ENCODE measurements at regions not wholly inside any gene's neighbourhood (a gene's known extent, or its start where the extent isn't known, plus 50 kb on each side); places are given as distances from the start of the nearest gene placed in this dataset.
"Not testable (repeated sequence)": the region's sequence is repeated elsewhere in the genome, so short reads cannot be mapped to it uniquely, and the experiment has no call there.

DNA sequence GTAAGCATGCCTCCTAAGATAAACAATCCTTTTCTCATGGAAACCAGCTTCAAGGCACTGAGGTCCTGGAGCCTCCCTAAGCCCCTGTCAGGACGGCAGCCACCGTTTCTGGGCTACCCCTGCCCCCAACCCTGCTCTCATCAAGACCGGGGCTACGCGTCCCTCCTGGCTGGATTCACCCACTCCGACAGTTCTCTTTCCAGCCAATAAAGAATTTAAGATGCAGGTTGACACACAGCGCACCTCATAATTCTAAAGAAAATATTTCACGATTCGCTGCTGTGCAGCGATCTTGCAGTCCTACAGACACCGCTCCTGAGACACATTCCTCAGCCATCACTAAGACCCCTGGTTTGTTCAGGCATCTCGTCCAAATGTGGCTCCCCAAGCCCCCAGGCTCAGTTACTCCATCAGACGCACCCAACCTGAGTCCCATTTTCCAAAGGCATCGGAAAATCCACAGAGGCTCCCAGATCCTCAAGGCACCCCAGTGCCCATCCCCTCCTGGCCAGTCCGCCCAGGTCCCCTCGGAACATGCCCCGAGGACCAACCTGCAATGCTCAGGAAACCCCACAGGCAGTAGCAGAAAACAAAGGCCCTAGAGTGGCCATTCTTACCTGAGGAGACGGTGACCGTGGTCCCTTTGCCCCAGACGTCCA lies 336.3 kb downstream of the TMEM121 start:
- DNase-seq: no peak

DNA sequence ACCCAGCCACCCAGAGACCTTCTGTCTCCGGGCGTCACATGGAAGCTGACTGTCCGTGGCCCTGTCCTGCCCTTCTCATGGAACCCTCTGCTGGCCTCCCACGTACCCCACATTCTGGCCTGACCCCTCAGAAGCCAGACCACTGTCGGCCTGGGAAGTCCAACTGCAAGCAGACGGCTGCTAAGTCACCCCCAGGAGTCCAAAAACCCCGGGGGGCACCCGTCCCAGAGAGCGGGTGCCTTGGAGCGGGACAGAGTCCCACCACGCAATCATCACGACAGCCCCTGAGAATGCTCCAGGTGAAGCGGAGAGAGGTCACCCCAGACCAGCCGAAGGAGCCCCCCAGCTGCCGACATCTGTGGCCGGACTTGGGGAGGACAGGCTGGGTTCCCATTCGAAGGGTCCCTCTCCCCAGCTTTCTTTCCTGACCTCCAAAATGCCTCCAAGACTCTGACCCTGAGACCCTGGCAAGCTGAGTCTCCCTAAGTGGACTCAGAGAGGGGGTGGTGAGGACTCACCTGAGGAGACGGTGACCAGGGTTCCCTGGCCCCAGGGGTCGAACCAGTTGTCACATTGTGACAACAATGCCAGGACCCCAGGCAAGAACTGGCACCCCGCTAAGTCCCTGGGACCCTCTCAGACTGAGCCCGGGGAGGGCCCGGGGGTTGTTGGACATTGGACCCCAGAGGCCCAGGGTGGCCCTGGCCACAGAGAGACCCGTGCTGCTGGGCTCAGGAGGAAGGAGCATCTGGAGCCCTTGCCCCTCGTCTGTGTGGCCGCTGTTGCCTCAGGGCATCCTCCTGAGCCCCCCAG lies 337.1 kb downstream of the TMEM121 start:
- no peak for DNase-seq

DNA sequence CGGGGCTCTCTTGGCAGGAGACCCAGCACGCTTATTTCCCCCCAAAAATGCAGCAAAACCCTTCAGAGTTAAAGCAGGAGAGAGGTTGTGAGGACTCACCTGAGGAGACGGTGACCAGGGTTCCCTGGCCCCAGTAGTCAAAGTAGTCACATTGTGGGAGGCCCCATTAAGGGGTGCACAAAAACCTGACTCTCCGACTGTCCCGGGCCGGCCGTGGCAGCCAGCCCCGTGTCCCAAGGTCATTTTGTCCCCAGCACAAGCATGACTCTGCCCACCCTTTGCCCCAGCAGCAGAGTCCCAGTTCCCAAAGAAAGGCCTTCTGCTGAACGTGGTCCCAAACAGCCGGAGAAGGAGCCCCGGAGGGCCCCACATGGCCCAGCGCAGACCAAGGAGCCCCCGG lies 337.7 kb downstream of the TMEM121 start:
- DNase-seq: no peak

DNA sequence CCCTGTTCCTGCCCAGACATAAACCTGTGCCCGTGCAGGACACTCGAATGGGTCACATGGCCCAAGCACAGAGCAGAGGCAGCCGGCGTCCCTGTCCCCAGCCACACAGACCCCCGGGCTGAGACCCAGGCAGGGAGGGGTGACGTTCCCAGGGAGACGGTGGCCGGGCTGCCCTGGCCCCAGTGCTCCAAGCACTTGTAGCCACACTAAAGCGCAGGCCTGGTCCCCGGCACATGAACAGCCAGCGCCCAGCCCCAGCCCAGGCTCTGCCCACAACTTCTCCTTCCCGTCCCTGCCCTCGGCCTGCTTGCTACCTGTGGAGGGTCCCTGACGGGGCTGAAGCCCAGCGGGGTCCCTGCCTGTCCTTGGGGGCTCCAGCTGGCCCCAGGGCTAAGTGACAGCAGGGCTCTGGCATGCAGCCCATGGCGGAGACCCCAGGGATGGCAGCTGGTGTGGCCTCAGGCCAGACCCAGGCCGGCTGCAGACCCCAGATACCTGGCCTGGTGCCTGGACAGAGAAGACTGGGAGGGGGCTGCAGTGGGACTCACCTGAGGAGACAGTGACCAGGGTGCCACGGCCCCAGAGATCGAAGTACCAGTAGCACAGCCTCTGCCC lies 338.4 kb downstream of the TMEM121 start:
- DNase-seq: no peak

DNA sequence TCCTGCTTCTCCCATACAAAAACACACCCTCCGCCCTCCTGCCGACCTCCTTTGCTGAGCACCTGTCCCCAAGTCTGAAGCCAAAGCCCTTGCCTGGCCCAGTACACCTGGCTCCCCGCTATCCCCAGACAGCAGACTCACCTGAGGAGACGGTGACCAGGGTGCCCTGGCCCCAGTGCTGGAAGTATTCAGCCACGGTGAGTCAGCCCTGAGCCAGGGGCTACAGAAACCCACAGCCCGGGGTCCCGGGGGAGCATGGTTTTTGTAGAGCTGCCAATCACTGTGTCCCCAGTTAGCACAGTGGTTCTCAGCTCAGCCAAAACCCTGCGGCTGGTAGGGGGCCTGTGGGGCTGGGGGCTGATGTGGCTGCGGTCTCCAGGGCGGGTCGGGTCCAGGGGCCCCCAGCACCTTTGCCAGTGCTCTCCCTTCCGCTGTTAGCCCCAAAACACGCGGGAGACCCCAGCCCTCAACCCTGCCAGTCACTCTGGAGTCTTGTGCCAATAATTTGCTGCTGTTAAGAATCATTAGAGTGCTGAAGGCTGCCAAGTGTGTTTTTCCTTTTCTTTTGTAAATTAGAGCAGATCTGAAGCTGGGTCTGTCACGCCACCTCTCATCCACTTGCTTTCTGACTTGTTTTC lies 339.0 kb downstream of the TMEM121 start:
- DNase-seq: no peak

DNA sequence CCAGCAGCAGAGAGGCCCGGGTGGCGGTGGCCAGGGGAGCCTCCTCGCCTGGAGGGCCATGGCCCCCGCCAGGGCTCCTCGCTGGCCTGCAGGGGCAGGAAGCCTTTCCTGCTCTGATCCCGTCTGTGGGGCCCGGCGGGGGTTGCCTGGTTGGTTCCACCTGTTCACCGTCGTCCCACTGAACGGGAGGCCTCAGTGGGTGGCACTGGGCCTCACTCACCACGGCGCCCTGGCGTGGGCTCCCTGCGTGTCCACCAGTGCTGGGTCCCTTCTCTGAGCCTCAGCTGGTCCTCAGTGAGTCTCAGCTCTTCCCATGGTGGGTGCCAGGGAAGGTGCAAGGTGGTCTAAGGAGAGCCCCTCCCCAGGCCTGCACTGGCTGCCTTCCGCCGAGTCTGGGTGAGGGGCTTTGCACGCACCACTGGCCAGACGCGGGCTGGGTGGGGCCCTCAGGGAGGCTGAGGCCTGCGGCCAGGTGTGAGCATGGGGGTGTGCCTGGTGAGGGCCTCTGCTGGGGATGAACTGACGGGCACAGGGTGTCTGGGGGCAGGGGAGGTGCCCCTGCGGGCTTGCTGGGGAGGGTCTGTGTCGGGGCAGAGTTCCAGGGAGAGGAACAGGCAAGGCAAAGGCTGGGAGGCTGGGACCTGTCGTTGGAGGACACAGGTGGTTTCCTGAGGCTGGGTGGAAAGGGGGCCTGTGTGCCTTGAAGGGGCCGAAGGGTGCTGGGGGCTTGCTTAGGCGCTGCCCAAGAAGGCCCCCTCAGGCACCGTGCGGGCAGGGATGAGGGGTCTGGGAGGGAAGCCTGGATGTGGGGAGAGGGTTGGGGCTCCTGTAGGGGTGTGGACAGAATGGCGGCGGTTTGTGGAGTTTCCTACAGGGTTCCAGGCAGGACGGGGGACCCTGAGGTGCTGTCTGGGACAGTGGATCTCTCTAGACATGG lies 339.8 kb downstream of the TMEM121 start:
- no peak for DNase-seq

DNA sequence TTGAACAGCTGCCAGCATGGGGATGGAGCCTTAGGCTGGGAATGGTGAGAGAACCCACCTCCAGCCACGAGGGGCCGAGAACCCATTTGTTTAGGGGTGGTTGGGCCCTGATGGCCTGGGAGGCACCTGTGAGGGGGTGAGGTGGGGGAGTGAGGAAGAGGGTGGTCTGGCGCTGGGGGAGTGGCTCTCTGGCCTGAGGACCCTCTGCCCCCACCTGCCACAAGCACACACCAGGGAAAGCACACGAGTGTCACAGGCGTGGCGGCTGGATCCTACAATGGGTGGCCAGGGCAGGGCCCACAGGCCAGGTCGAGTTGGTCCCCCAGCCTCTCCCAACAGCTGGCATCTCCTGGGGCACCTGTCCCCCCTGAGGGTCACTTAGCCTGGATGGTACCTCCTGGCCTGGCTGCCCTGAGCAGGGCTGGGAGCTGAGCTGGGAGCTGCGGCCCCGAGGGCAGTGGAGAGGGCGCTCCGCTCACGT lies 340.5 kb downstream of the TMEM121 start:
- DNase-seq: no peak

DNA sequence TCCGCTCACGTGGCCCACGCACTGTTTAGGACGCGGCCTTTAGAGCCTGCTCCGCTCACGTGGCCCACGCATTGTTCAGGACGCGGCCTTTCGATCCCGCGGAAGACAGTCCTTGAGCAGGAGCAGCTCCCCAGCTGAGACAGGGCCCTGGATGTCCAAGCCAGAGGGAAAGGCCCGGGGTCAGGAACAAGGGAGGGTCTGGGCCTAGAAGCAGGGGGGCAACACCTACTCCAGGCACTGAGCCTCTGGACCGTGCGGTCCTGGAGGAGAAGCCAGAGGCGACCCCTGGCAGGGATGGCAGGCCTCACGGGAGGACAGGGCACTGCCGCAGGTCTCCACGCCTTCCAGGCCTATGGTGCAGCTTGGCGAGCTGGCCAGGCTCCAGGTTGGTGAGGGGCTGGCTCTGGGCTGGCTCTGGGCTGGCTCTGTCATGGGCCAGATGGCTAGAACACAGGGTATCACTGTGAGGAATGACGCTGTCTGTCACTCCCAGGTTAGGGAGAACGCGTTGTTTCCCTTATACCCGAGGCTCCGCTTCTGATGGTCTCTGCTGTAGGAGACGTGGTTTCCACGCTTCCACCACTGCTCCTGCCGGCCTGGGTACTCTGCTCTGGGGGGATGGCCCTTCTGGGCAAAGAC lies 341.7 kb downstream of the TMEM121 start:
- DNase-seq: no peak

DNA sequence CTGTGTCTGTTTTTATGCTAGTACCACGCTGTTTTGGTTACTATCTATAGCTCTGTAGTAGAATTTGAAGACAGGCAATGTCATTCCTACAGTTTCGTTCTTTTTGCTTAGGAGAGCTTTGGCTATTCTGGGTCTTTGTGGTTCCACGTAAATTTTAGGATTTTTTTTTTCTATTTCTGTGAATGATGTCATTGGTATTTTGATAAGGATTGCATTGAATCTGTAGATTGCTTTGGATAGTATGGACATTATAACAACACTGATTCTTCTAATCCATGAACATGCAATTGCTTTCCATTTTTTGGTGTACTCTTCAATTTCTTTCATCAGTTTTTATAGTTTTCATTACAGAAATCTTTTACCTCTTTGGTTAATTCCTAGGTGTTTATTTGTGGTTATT lies 345.2 kb downstream of the TMEM121 start:
- no peak for DNase-seq

DNA sequence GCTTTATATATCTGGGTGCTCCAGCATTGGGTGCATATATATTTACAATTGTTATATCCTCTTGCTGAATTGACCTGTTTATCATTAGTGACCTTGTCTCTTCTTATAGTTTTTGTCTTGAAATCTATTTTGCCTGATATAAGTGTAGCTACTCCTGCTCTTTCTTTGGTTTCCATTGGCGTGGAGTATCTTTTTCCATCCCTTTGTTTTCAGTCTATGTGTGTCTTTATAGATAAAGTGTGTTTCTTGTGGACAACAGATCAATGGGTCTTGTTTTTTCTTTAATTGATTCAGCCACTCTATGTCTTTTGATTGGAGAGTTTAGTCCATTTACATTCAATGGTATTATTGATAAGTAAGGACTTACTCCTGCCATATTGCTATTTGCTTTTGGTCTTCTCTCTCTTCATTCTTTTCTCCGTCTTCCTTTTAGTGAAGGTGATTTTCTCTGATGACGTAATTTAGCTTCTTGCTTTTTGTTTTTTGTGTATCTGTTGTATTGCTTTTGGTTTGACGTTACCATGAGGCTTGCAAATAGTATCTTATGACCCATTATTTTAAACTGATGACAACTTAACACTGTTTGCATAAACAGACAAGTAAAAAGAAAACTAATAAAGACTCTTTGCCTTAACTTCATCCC lies 347.6 kb downstream of the TMEM121 start:
- no peak for DNase-seq

DNA sequence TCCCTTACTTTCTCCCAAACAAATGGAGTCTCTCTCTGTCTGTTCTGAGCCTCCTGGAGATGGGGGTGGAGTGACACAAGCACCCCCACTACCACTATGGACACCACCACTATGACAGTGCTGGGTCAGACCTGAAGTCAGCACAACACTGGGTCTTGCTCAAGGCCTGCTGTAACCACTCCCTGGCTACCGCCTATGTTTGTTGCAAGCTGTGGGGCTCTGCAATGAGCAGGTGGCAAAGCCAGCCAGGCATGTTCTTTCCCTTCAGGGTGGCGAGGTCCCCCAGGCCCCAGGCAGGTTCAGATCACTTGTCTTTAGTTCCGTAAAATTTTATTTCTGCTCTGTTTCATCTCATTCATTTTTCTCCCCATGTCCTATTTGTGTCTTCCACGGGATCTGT lies 349.8 kb downstream of the TMEM121 start:
- no peak for DNase-seq

DNA sequence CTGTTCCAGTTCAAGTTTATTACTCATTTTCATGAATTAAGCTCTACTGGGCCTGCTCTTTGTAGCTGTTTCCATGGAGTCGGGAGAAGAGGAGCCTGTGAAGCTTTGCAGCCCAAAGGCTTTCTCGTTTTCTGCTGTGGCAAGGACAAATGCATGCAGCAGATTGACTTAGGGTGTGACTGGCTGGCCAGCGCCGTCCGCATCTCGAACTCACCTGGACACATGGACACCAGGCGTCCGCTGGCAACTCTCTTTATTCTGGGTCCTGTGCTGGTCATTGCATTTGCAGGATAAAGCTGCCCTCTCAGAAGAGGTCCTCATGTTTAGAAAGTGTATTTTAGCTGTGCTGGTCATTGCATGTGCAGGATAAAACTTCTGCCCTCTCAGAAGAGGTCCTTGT lies 350.4 kb downstream of the TMEM121 start:
- DNase-seq: no peak

DNA sequence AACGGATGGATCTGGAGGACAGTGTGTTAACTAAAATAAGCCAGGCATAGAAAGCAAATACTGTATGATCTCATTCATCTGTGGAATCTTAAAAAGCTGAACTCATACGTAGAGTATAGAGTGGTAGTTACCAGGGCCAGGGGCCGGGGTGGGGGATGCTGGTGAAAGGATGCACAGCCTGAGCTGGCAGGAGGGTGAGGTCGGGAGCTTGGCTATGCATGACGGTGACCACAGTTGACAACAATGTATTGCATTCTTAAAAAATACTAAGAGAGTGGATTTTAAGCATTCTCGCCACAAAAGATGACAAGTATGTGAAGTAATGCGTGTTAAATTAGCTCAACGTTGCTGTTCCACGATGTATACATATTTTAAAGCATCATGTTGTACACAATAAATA lies 351.3 kb downstream of the TMEM121 start:
- DNase-seq: no peak

DNA sequence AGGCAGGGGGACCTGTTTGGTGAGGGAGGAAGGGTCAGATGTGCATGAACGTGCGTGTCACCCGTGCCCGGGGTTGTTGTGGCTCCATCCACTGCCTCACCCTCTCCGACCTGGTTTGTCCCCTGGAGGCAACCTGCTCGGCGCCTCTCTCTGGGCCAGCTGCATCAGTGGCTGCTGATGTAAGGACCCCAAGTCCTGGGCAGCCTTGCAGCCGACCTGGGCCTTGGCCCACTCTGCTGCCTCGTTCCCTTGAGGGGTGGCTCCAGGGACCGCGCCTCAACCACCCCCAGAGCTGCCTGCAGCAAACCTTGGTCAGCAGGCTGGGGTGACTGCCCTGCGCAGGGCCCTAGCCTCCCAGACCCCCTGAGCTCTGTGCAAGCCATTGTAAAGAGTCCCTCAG lies 351.7 kb downstream of the TMEM121 start:
- no peak for DNase-seq

DNA sequence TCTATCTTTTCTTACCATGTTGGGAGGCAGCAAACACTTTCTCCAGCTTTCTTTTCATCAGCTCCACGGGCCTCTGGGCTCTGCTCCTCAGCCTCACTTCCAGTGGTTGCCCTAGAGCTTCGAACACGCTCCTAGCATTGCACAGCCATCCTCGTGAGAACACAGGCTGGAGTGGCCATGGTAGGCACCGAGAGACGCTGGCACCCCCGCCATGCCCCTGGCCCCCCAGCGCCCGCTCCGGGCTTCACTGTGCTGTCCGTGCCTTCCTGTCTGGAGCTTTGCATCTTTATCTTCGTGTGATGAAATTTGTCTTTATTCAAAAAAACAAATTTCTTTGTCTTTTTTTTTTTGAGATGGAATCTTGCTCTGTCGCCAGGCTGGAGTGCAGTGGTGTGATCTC lies 352.2 kb downstream of the TMEM121 start:
- no peak for DNase-seq

DNA sequence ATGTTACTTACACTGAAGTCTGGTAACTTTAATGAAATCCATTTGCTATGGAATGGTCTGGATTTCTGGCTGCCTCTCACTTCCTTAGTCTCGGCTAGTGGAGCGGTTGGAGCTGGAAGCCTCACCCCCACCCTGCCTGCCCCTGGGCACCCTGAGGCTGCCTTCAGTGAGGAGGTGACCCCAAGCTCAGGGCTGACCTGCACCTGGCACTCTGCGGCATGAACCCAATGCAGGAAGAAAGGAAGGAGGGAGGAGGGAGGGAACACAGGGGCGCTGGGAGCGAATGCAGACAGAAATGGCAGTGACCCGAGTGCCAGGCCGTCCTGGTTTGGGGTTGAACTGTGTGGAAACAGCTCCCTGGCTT lies 353.1 kb downstream of the TMEM121 start:
- no peak for DNase-seq

DNA sequence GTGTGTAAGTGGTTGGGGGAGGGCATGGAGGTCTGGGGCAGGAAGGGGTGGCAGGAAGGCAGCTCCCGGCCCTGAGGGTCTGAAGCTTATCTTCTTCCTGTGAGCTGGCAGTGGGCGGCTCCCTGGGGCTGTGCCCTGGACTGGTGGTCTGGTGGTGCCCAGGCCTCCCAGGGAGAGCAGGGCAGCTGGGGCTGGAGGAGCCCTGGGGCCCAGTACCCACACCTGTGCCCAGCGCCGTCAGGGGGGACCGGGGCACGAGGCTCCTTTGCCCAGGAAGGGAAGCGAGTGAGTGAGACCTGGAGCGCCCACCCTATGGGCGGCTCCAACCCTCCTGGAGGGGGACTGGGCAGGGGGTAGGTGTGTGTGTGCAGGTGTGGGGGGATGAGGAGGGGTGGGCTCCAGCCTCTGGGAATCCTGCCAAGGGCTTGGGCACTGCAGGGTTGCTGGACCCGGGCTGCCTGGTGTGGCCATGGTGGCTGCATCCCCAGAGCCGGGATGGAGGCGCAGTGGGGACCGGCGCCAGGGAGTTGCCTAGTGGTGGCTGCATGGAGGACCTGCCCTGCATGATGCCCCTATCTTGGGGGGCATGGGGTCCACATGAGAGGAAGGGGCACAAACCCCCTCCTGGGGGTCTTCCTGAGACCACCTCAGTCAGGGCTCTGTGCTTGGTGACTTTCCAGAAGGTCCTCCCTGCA lies 353.6 kb downstream of the TMEM121 start:
- no peak for DNase-seq

DNA sequence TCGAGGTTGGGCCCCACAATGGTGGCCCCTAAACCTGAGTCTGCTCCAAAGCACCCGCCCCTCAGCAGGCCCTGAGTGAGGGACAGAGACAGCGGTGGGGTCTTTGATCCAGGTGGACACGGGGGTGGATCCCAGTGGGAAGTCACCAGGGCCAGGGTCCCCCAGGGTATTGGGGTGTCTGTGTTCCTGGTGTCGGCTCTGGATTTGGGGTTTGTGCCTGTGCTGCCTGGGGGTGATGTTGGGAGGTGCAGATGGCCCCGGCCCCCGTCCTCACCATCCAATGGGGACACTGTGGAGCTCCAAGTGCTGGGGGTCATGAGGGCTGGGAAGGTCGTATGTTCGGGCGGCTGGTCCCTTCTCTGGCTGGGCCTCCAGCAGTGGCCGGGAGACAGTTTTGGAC lies 354.2 kb downstream of the TMEM121 start:
- DNase-seq: no peak

DNA sequence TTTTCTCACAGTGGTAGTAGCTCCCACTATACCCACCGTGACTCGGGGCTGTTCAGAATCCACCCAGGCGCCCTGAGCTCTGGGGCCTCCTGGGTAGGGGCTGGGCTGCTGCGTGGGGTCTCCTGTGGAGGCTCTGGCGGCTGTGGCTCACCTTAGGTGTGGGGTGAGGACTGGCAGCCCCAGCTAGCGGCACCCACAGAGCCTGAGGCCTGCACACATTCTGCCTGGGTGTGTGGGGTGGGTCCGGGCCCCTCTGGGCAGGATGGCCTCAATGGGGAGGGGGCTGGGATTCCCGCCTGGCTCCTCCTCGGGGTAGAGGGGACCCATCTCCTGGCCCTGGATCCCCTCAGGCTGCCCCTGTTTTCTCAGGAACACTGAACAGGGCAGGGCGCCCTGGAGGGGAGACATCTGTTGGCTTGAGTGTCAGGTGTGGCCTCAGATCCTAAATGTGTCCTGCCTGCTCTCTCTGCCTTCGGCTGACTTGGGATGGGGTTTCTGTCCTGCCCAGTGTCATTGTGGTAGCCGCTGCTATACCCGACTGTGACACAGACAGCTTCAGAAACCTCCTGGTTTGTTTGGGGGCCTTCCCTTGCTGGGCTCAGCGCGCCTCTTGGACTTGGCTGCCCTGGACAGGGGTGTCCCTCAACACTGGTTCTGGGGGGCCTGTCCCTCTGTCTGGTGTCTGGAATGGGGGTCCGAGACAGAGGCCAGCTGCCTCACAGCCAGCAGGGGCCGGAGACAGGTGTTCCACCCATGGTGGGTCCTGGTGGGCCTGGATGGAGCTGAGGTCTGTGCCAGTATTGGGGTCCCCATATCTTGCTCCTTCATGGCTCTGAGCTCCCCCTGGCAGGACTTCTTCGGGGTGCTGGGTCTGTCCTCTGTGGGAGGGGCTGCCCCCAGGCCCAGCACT lies 354.9 kb downstream of the TMEM121 start:
- no peak for DNase-seq

DNA sequence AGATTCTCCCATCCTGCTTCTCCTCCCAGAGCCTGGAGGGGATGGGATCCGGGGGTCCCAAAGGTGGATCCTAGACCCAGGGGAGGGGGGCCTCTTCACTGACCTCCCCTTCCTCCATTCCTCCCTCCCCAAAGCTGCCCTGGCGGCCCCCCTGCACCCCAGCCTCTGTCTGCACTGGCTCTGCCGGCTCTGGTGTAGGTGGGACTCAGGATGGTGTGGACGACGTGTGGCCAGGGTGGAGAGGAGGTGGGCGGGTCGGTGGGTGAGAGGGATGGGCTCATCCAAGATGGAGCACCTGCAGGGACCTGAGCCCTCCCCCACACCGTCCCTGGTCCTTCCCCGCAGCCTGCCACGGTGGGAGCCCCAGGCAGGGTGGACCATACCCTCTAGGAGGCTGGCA lies 355.6 kb downstream of the TMEM121 start:
- not testable (repeated sequence) for DNase-seq

All from NCI-H774 (cell line).